Fibroblast of pulmonary artery (primary cell): ENCODE measurements at regions not wholly inside any gene's neighbourhood (a gene's known extent, or its start where the extent isn't known, plus 50 kb on each side); places are given as distances from the start of the nearest gene placed in this dataset.

Source experiments
- DNase-seq: peaks from one replicate; pipeline ENCODE4 v3.0.0-alpha.2; 2010; ENCODE audit warnings: low read depth
- H3K4me3 ChIP-seq: replicated peaks from 2 replicates; pipeline ENCODE4 v1.5.1; 2011; ENCODE audit warnings: low read depth, mild to moderate bottlenecking, control low read depth, low read length, moderate library complexity
- TF ChIP-seq, protein P1 (sequence below): IDR thresholded peaks from 2 replicates; pipeline ENCODE4 v1.5.1; 2011; ENCODE audit warnings: mild to moderate bottlenecking, control low read depth, low read length, inconsistent platforms; ENCODE audit errors: missing control alignments

- TF ChIP-seq, protein P1, sequence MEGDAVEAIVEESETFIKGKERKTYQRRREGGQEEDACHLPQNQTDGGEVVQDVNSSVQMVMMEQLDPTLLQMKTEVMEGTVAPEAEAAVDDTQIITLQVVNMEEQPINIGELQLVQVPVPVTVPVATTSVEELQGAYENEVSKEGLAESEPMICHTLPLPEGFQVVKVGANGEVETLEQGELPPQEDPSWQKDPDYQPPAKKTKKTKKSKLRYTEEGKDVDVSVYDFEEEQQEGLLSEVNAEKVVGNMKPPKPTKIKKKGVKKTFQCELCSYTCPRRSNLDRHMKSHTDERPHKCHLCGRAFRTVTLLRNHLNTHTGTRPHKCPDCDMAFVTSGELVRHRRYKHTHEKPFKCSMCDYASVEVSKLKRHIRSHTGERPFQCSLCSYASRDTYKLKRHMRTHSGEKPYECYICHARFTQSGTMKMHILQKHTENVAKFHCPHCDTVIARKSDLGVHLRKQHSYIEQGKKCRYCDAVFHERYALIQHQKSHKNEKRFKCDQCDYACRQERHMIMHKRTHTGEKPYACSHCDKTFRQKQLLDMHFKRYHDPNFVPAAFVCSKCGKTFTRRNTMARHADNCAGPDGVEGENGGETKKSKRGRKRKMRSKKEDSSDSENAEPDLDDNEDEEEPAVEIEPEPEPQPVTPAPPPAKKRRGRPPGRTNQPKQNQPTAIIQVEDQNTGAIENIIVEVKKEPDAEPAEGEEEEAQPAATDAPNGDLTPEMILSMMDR, result no peak
- no peak overlapping the region for H3K4me3 ChIP-seq
- DNase-seq, result no peak
These were observed 524.0 kb downstream of the UTRN start for GRCh38 chr6:144809120-144809519.

DNA sequence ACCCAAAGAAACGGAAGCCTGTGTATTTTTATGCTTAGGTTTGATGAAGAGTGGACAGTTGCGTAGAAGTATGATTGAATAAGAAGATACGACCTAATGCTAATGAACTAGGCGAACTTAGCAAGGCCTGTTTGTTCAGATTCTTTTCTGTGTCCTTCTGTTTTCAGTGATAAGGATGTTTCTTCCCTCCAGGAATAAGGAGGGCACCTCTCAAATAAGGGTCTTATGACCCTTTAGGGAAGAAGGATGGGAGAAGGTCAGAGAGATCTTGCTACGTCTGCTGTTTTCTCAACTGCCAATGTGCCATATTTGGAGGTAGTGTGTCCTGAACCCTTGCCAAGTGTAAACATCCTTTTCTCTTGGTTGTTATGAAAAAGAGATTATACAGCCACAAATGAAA, 524.8 kb downstream of the UTRN start:
- H3K4me3 ChIP-seq, result no peak overlapping the region
- DNase-seq, result no peak
- TF ChIP-seq, protein P1, result no peak

DNA sequence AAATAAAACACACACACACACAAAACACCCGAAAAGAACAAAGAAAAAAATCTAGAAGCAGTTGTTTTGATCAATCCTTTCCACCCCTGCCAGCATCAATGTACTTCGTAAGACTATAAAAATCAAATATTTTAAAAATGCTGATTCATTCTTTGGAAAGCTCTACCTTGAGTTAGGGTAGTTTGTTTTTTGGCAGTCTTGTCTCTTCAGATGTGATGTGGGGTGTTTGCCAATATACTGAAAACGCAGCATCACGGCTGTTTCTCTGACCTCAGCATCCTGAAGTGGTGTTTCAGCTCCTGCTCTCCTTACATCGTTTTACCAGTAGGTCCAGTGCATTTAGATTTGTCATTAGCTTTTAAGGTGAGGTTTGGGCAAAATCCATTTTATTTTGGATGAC, 526.0 kb downstream of the UTRN start:
- no peak overlapping the region for H3K4me3 ChIP-seq
- peak; percentile 47 for DNase-seq
- TF ChIP-seq, protein P1, result no peak

- TF ChIP-seq, protein P1, result no peak
- H3K4me3 ChIP-seq, result no peak overlapping the region
- no peak for DNase-seq
These were observed 531.8 kb downstream of the UTRN start for GRCh38 chr6:144816936-144817335.

GRCh38 chr6:144820270-144820669, 535.1 kb downstream of the UTRN start:
- no peak for DNase-seq
- no peak overlapping the region for H3K4me3 ChIP-seq
- TF ChIP-seq, protein P1, result no peak

DNA sequence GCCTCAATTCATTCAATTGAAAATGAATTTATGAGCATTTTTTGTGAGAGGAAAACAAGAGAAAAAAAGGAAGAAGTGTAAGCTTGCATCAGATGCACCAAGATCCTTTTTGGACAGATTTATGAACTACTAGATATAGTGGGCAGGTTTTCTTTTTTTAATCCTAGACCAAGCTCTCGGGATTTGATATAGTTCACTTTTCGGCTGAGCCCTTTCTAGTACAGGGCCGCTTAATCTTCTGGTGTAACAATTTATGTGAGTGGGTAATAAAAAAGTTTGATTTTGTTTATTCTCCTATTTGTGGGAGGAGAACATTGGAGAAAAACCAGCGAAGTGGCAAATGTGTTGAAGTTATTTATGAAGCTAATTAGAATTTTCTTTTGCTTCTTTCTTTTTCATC, 538.0 kb downstream of the UTRN start:
- no peak for DNase-seq
- TF ChIP-seq, protein P1, result no peak

DNA sequence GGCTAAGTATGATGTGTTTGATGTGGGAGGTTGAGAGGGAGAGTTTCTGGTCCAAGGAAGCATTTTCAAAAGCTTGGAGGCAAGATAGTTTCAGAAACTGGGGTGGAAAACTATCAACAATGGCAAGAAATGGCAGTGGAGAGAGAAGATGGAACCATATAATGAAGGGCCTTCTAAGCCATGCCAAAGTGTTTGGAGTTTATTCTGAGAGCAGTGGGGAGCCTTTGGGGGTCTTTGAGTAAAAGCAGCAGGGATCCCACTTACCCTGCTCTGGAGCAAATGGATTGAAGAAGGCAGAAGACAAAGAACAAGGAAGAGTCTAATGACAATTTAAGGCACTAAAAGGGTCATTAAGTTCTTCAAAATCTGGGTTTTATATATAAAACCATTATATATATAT, 538.9 kb downstream of the UTRN start:
- no peak for DNase-seq
- H3K4me3 ChIP-seq, result no peak overlapping the region
- TF ChIP-seq, protein P1, result no peak

More for the DNA sequence above, 538.0 kb downstream of the UTRN start:
- no peak overlapping the region for H3K4me3 ChIP-seq
